T-helper 1 cell (primary cell): ENCODE measurements at regions not wholly inside any gene's neighbourhood (a gene's known extent, or its start where the extent isn't known, plus 50 kb on each side); places are given as distances from the start of the nearest gene placed in this dataset.

ENCODE experiments used
- DNase-seq, 5 donors: peaks; one replicate each; pipeline ENCODE4 v3.0.0-alpha.2; 2012 to 2020

- no peak for DNase-seq
Measured at GRCh38 chr22:44423556-44424358, 74.3 kb downstream of the RTL6 start.

GRCh38 chr22:44422746-44423380 is 75.2 kb downstream of the RTL6 start:
- no peak for DNase-seq

- no peak for DNase-seq
Measured at GRCh38 chr22:44419429-44419828, 78.6 kb downstream of the RTL6 start.

- no peak for DNase-seq
Measured at GRCh38 chr22:44413211-44413610, 84.8 kb downstream of the RTL6 start.

GRCh38 chr22:44412136-44412731 is 85.8 kb downstream of the RTL6 start:
- DNase-seq = no peak

- DNase-seq = no peak
Measured at GRCh38 chr22:44411226-44412135, 86.6 kb downstream of the RTL6 start.

GRCh38 chr22:44410451-44410991 is 87.5 kb downstream of the RTL6 start:
- DNase-seq = no peak

- no peak for DNase-seq
Measured at GRCh38 chr22:44409974-44410316, 88.1 kb downstream of the RTL6 start.

- DNase-seq = no peak
Measured at GRCh38 chr22:44409211-44409973, 88.6 kb downstream of the RTL6 start.

GRCh38 chr22:44408829-44409192 is 89.2 kb downstream of the RTL6 start:
- DNase-seq = no peak

- no peak for DNase-seq
Measured at GRCh38 chr22:44407987-44408828, 89.8 kb downstream of the RTL6 start.

- no peak for DNase-seq
Measured at GRCh38 chr22:44407171-44407986, 90.7 kb downstream of the RTL6 start.

- DNase-seq = peak in 1 of 5 donors; percentile 3
Measured at GRCh38 chr22:44406341-44407170, 91.5 kb downstream of the RTL6 start.

GRCh38 chr22:44405661-44406060 is 92.4 kb downstream of the RTL6 start:
- DNase-seq = peak in 1 of 5 donors; percentile 1

GRCh38 chr22:44404341-44405020 is 91.7 kb upstream of the SHISAL1 start:
- no peak for DNase-seq

GRCh38 chr22:44403602-44404329 is 91.0 kb upstream of the SHISAL1 start:
- DNase-seq = no peak

GRCh38 chr22:44403166-44403565 is 90.4 kb upstream of the SHISAL1 start:
- no peak for DNase-seq
